OCI-LY3 (cell line): ENCODE measurements at regions not wholly inside any gene's neighbourhood (a gene's known extent, or its start where the extent isn't known, plus 50 kb on each side); places are given as distances from the start of the nearest gene placed in this dataset.

Source experiments
- H2AFZ ChIP-seq: fragments of 200-600, 300-600 bp; shearing (Covaris generic); 2 replicates; pipeline ENCODE4 v1.6.0; 2014; ENCODE audit warnings: antibody characterized with exemption, low read depth, low read length
- H3K27ac ChIP-seq: fragments of 200-600, 300-600 bp; sonication (generic); 2 replicates; pipeline ENCODE4 v1.5.1; 2014; ENCODE audit warnings: mild to moderate bottlenecking, low read length, moderate library complexity, mixed read lengths
- H3K27me3 ChIP-seq: fragments of 200-600, 300-600 bp; sonication (generic); 2 replicates; pipeline ENCODE4 v1.6.1; 2014; ENCODE audit warnings: low read depth, low read length, mixed read lengths
- H3K36me3 ChIP-seq: fragments of 200-600, 300-600 bp; sonication (generic); replicated peaks from 2 replicates; pipeline ENCODE3; 2014; ENCODE audit warnings: low read depth, low read length, mixed read lengths
- H3K4me1 ChIP-seq: fragments of 300-600, 200-600 bp; sonication (generic); 2 replicates; pipeline ENCODE4 v1.6.1; 2014; ENCODE audit warnings: low read length, mixed read lengths
- H3K4me2 ChIP-seq: fragments of 200-600, 300-600 bp; sonication (generic); 2 replicates; pipeline ENCODE4 v1.6.1; 2014; ENCODE audit warnings: low read length, mixed read lengths
- H3K4me3 ChIP-seq: fragments of 300-600, 200-600 bp; sonication (generic); 2 replicates; pipeline ENCODE4 v1.5.1; 2014; ENCODE audit warnings: antibody characterized with exemption, mild to moderate bottlenecking, low read length, moderate library complexity
- H3K79me2 ChIP-seq: fragments of 300-600, 200-600 bp; shearing (Covaris generic); 2 replicates; pipeline ENCODE4 v1.6.1; 2014; ENCODE audit warnings: mild to moderate bottlenecking, low read length, mixed read lengths
- H3K9ac ChIP-seq: fragments of 300-600, 200-600 bp; shearing (Covaris generic); 2 replicates; pipeline ENCODE4 v1.6.0; 2014; ENCODE audit warnings: mild to moderate bottlenecking, low read length, moderate library complexity
- H3K9me3 ChIP-seq: fragments of 200-600, 300-600 bp; shearing (Covaris generic); 2 replicates; pipeline ENCODE4 v1.6.1; 2014; ENCODE audit warnings: low read length, mixed read lengths; ENCODE audit not compliant: insufficient read depth
- H4K20me1 ChIP-seq: fragments of 200-600, 300-600 bp; sonication (generic); 2 replicates; pipeline ENCODE4 v1.6.1; 2016; ENCODE audit warnings: low read length, mixed read lengths; ENCODE audit not compliant: insufficient read depth
- CTCF ChIP-seq: fragments of 200-600, 300-600 bp; sonication (generic); IDR thresholded peaks from 2 replicates; pipeline ENCODE4 v1.5.1; 2014; ENCODE audit warnings: antibody characterized with exemption, low read length, low read depth
- EZH2phosphoT487 ChIP-seq: fragments of 200-600 bp; shearing (Covaris generic); IDR thresholded peaks from 2 replicates; pipeline ENCODE4 v1.6.1; 2018; ENCODE audit warnings: antibody characterized with exemption, mixed run types, low read depth

GRCh38 chr5:158430166-158430797 lies 571.3 kb upstream of the CLINT1 start:
- H3K4me2 ChIP-seq: no peak overlapping the region
- no peaks in the 10 kb centered on the region for H3K9me3 ChIP-seq
- no peaks in the 10 kb centered on the region for H3K36me3 ChIP-seq
- no peaks in the 10 kb centered on the region for H3K27me3 ChIP-seq
- H3K9ac ChIP-seq: no peak overlapping the region
- peaks cover 23% of the 10 kb centered on the region for H3K4me1 ChIP-seq
- H3K79me2 ChIP-seq: no peaks in the 10 kb centered on the region
- no peak overlapping the region for H3K27ac ChIP-seq
- H3K4me3 ChIP-seq: no peak overlapping the region
- no peak for TF ChIP-seq EZH2phosphoT487
- no peak for TF ChIP-seq CTCF
- no peaks in the 10 kb centered on the region for H4K20me1 ChIP-seq
- H2AFZ ChIP-seq: no peak overlapping the region

GRCh38 chr5:158429564-158429963 lies 570.6 kb upstream of the CLINT1 start:
- H3K79me2 ChIP-seq: no peaks in the 10 kb centered on the region
- no peaks in the 10 kb centered on the region for H3K36me3 ChIP-seq
- H3K4me1 ChIP-seq: peaks cover 21% of the 10 kb centered on the region
- H3K4me3 ChIP-seq: no peak overlapping the region
- no peak overlapping the region for H3K4me2 ChIP-seq
- no peak overlapping the region for H3K27ac ChIP-seq
- TF ChIP-seq CTCF (no peak), EZH2phosphoT487 (no peak)
- H3K27me3 ChIP-seq: no peaks in the 10 kb centered on the region
- H2AFZ ChIP-seq: no peak overlapping the region
- H3K9ac ChIP-seq: no peak overlapping the region
- no peaks in the 10 kb centered on the region for H4K20me1 ChIP-seq
- H3K9me3 ChIP-seq: no peaks in the 10 kb centered on the region

- Histone ChIP-seq H3K36me3 (no peaks in the 10 kb centered on the region), H2AFZ (no peak overlapping the region), H3K9me3 (no peaks in the 10 kb centered on the region), H3K4me3 (no peak overlapping the region), H3K79me2 (no peaks in the 10 kb centered on the region), H3K27ac (no peak overlapping the region), H4K20me1 (no peaks in the 10 kb centered on the region), H3K4me2 (no peak overlapping the region), H3K27me3 (no peaks in the 10 kb centered on the region), H3K4me1 (peaks cover 9% of the 10 kb centered on the region), H3K9ac (no peak overlapping the region)
- TF ChIP-seq EZH2phosphoT487: no peak
- TF ChIP-seq CTCF: no peak
Measured at GRCh38 chr5:158423623-158424200, 564.8 kb upstream of the CLINT1 start.

GRCh38 chr5:158422653-158423515 lies 563.9 kb upstream of the CLINT1 start:
- peaks cover 9% of the 10 kb centered on the region for H3K4me1 ChIP-seq
- TF ChIP-seq EZH2phosphoT487 (no peak), CTCF (no peak)
- no peaks in the 10 kb centered on the region for H3K9me3 ChIP-seq
- H2AFZ ChIP-seq: no peak overlapping the region
- H4K20me1 ChIP-seq: no peaks in the 10 kb centered on the region
- no peaks in the 10 kb centered on the region for H3K79me2 ChIP-seq
- H3K27ac ChIP-seq: no peak overlapping the region
- no peak overlapping the region for H3K4me3 ChIP-seq
- no peaks in the 10 kb centered on the region for H3K36me3 ChIP-seq
- no peaks in the 10 kb centered on the region for H3K27me3 ChIP-seq
- no peak overlapping the region for H3K9ac ChIP-seq
- H3K4me2 ChIP-seq: no peak overlapping the region
